HAP-1 (cell line): ENCODE measurements at regions not wholly inside any gene's neighbourhood (a gene's known extent, or its start where the extent isn't known, plus 50 kb on each side); places are given as distances from the start of the nearest gene placed in this dataset.
"Not testable (repeated sequence)": the region's sequence is repeated elsewhere in the genome, so short reads cannot be mapped to it uniquely, and the experiment has no call there.

Experiments
- DNase-seq, 2 experiments: peaks; one replicate each; pipeline ENCODE4 v3.0.0-alpha.2; 2016 to 2020; ENCODE audit warnings: low spot score in 2 of 2
- H3K27me3 ChIP-seq: fragments of 250-450 bp; sonication (Bioruptor Pico); 2 replicates; pipeline ENCODE4 v1.5.1; 2020; ENCODE audit warnings: low read depth, mild to moderate bottlenecking, moderate library complexity
- H3K36me3 ChIP-seq: fragments of 250-450 bp; sonication (Bioruptor Pico); replicated peaks from 2 replicates; pipeline ENCODE4 v1.5.1; 2020; ENCODE audit warnings: mild to moderate bottlenecking
- H3K4me1 ChIP-seq: fragments of 250-450 bp; sonication (Bioruptor Pico); 2 replicates; pipeline ENCODE4 v1.5.1; 2020; ENCODE audit warnings: mild to moderate bottlenecking
- H3K4me3 ChIP-seq: fragments of 250-450 bp; sonication (Bioruptor Pico); 2 replicates; pipeline ENCODE4 v1.5.1; 2020; ENCODE audit warnings: mild to moderate bottlenecking, moderate library complexity
- H3K9me3 ChIP-seq: fragments of 250-450 bp; sonication (Bioruptor Pico); 2 replicates; pipeline ENCODE4 v1.5.1; 2020; ENCODE audit warnings: mild to moderate bottlenecking, moderate library complexity
- in situ Hi-C: fragments of 300-500 bp; cut with MboI; formaldehyde crosslinking; loops from 3 replicates; pipeline ENCODE4 v1.14.3; 2020; ENCODE audit warnings: low sequenced_read_pairs, inconsistent platforms, mixed read lengths

GRCh38 chr5:2087980-2088379, 205.3 kb upstream of the IRX4 start:
- Histone ChIP-seq H3K36me3 (no peaks in the 10 kb centered on the region), H3K4me1 (no peaks in the 10 kb centered on the region), H3K27me3 (no peaks in the 10 kb centered on the region), H3K4me3 (no peak overlapping the region), H3K9me3 (no peaks in the 10 kb centered on the region)
- in situ Hi-C loops = no loop called here
- DNase-seq = no peak

GRCh38 chr5:2075365-2075764, 192.6 kb upstream of the IRX4 start:
- no peak for DNase-seq
- Histone ChIP-seq H3K4me1 (no peaks in the 10 kb centered on the region), H3K27me3 (no peaks in the 10 kb centered on the region), H3K4me3 (no peak overlapping the region), H3K9me3 (no peaks in the 10 kb centered on the region), H3K36me3 (no peaks in the 10 kb centered on the region)
- in situ Hi-C loops = no loop called here

GRCh38 chr5:2071562-2071961, 188.8 kb upstream of the IRX4 start:
- in situ Hi-C loops = no loop called here
- Histone ChIP-seq H3K27me3 (no peaks in the 10 kb centered on the region), H3K4me1 (no peaks in the 10 kb centered on the region), H3K9me3 (no peaks in the 10 kb centered on the region), H3K4me3 (no peak overlapping the region), H3K36me3 (no peaks in the 10 kb centered on the region)
- DNase-seq = no peak

GRCh38 chr5:2070787-2071186, 188.1 kb upstream of the IRX4 start:
- H3K27me3 ChIP-seq, H3K36me3 ChIP-seq, H3K4me1 ChIP-seq, DNase-seq, H3K9me3 ChIP-seq, H3K4me3 ChIP-seq, in situ Hi-C loops: not testable (repeated sequence)

- no peaks in the 10 kb centered on the region for H3K36me3 ChIP-seq
- no peak overlapping the region for H3K4me3 ChIP-seq
- no peaks in the 10 kb centered on the region for H3K27me3 ChIP-seq
- DNase-seq = no peak
- H3K4me1 ChIP-seq = no peaks in the 10 kb centered on the region
- in situ Hi-C loops = no loop called here
- H3K9me3 ChIP-seq = no peaks in the 10 kb centered on the region
Observed at GRCh38 chr5:2068531-2068930, 185.8 kb upstream of the IRX4 start.

GRCh38 chr5:2066373-2066772, 183.6 kb upstream of the IRX4 start:
- in situ Hi-C loops = no loop called here
- DNase-seq = no peak

GRCh38 chr5:2063380-2063779, 180.7 kb upstream of the IRX4 start:
- DNase-seq, in situ Hi-C loops, H3K4me3 ChIP-seq, H3K36me3 ChIP-seq, H3K27me3 ChIP-seq, H3K4me1 ChIP-seq, H3K9me3 ChIP-seq: not testable (repeated sequence)

More at GRCh38 chr5:2066373-2066772, 183.6 kb upstream of the IRX4 start:
- H3K4me1 ChIP-seq = no peaks in the 10 kb centered on the region
- no peaks in the 10 kb centered on the region for H3K36me3 ChIP-seq
- no peak overlapping the region for H3K4me3 ChIP-seq
- H3K9me3 ChIP-seq = no peaks in the 10 kb centered on the region
- H3K27me3 ChIP-seq = no peaks in the 10 kb centered on the region

- Histone ChIP-seq H3K9me3 (no peaks in the 10 kb centered on the region), H3K4me1 (no peaks in the 10 kb centered on the region), H3K27me3 (no peaks in the 10 kb centered on the region), H3K36me3 (no peaks in the 10 kb centered on the region), H3K4me3 (no peak overlapping the region)
- no peak for DNase-seq
- in situ Hi-C loops = no loop called here
Observed at GRCh38 chr5:2052687-2053086, 170.0 kb upstream of the IRX4 start.

GRCh38 chr5:2049876-2050275, 167.2 kb upstream of the IRX4 start:
- in situ Hi-C loops = no loop called here
- Histone ChIP-seq H3K27me3 (no peaks in the 10 kb centered on the region), H3K4me3 (no peak overlapping the region)

GRCh38 chr5:2048664-2049063, 165.9 kb upstream of the IRX4 start:
- in situ Hi-C loops = no loop called here
- Histone ChIP-seq H3K36me3 (no peaks in the 10 kb centered on the region), H3K4me3 (no peak overlapping the region), H3K4me1 (no peaks in the 10 kb centered on the region), H3K9me3 (no peaks in the 10 kb centered on the region), H3K27me3 (no peaks in the 10 kb centered on the region)
- DNase-seq = no peak

More at GRCh38 chr5:2049876-2050275, 167.2 kb upstream of the IRX4 start:
- Histone ChIP-seq H3K36me3 (no peaks in the 10 kb centered on the region), H3K4me1 (no peaks in the 10 kb centered on the region), H3K9me3 (no peaks in the 10 kb centered on the region)
- no peak for DNase-seq

- Histone ChIP-seq H3K36me3 (no peaks in the 10 kb centered on the region), H3K4me3 (no peak overlapping the region), H3K9me3 (no peaks in the 10 kb centered on the region), H3K4me1 (no peaks in the 10 kb centered on the region), H3K27me3 (no peaks in the 10 kb centered on the region)
- DNase-seq = no peak
- in situ Hi-C loops = no loop called here
Observed at GRCh38 chr5:2047341-2047927, 164.7 kb upstream of the IRX4 start.

GRCh38 chr5:2044041-2044440, 161.3 kb upstream of the IRX4 start:
- in situ Hi-C loops = no loop called here
- H3K27me3 ChIP-seq = no peaks in the 10 kb centered on the region
- H3K36me3 ChIP-seq = no peaks in the 10 kb centered on the region
- H3K4me1 ChIP-seq = no peaks in the 10 kb centered on the region
- DNase-seq = no peak
- no peaks in the 10 kb centered on the region for H3K9me3 ChIP-seq
- H3K4me3 ChIP-seq = no peak overlapping the region

GRCh38 chr5:2039180-2039531, 156.4 kb upstream of the IRX4 start:
- Histone ChIP-seq H3K36me3 (no peaks in the 10 kb centered on the region), H3K9me3 (no peaks in the 10 kb centered on the region), H3K4me1 (no peaks in the 10 kb centered on the region), H3K27me3 (peaks cover 3% of the 10 kb centered on the region; the same call in 1 of the 2 replicates), H3K4me3 (no peak overlapping the region)
- in situ Hi-C loops = no loop called here
- no peak for DNase-seq

GRCh38 chr5:2038321-2039179, 155.8 kb upstream of the IRX4 start:
- peak overlapping the region; percentile 26 for H3K4me3 ChIP-seq
- no peaks in the 10 kb centered on the region for H3K9me3 ChIP-seq
- peaks cover 3% of the 10 kb centered on the region; the same call in 1 of the 2 replicates for H3K27me3 ChIP-seq
- in situ Hi-C loops = no loop called here
- H3K36me3 ChIP-seq = no peaks in the 10 kb centered on the region
- peak; percentile 32 to 75 for DNase-seq
- no peaks in the 10 kb centered on the region for H3K4me1 ChIP-seq
